Epidermal melanocyte (primary cell): ENCODE measurements at regions not wholly inside any gene's neighbourhood (a gene's known extent, or its start where the extent isn't known, plus 50 kb on each side); places are given as distances from the start of the nearest gene placed in this dataset.

Experiments used
- DNase-seq: peaks from one replicate; pipeline ENCODE4 v3.0.0; 2011; ENCODE audit warnings: low spot score; ENCODE audit not compliant: insufficient read length

- no peak for DNase-seq
These were observed 277.6 kb upstream of the NCAM2 start for GRCh38 chr21:20720623-20721022.

- DNase-seq: no peak
These were observed 277.1 kb upstream of the NCAM2 start for GRCh38 chr21:20721151-20721550.

GRCh38 chr21:20728691-20729090 lies 269.5 kb upstream of the NCAM2 start:
- no peak for DNase-seq

- no peak for DNase-seq
These were observed 268.8 kb upstream of the NCAM2 start for GRCh38 chr21:20729376-20729775.

GRCh38 chr21:20730441-20730840 lies 267.8 kb upstream of the NCAM2 start:
- DNase-seq: no peak

- DNase-seq: no peak
These were observed 263.0 kb upstream of the NCAM2 start for GRCh38 chr21:20735257-20735656.

GRCh38 chr21:20737227-20737913 lies 260.8 kb upstream of the NCAM2 start:
- DNase-seq: no peak

- DNase-seq: no peak
These were observed 258.8 kb upstream of the NCAM2 start for GRCh38 chr21:20739421-20739820.

- no peak for DNase-seq
These were observed 256.8 kb upstream of the NCAM2 start for GRCh38 chr21:20741445-20741844.

GRCh38 chr21:20760221-20760620 lies 238.0 kb upstream of the NCAM2 start:
- no peak for DNase-seq

GRCh38 chr21:20774737-20775136 lies 223.5 kb upstream of the NCAM2 start:
- no peak for DNase-seq

- DNase-seq: no peak
These were observed 218.9 kb upstream of the NCAM2 start for GRCh38 chr21:20779321-20779720.

GRCh38 chr21:20783611-20784010 lies 214.6 kb upstream of the NCAM2 start:
- no peak for DNase-seq

- DNase-seq: no peak
These were observed 208.3 kb upstream of the NCAM2 start for GRCh38 chr21:20789729-20790500.

GRCh38 chr21:20800106-20800505 lies 198.1 kb upstream of the NCAM2 start:
- no peak for DNase-seq

- no peak for DNase-seq
These were observed 196.0 kb upstream of the NCAM2 start for GRCh38 chr21:20802201-20802600.

- DNase-seq: no peak
These were observed 195.5 kb upstream of the NCAM2 start for GRCh38 chr21:20802631-20803260.

GRCh38 chr21:20811702-20812101 lies 186.5 kb upstream of the NCAM2 start:
- DNase-seq: no peak

GRCh38 chr21:20814090-20814489 lies 184.1 kb upstream of the NCAM2 start:
- no peak for DNase-seq

- no peak for DNase-seq
These were observed 175.5 kb upstream of the NCAM2 start for GRCh38 chr21:20822666-20823065.

GRCh38 chr21:20852866-20853265 lies 145.3 kb upstream of the NCAM2 start:
- no peak for DNase-seq

GRCh38 chr21:20856926-20857325 lies 141.3 kb upstream of the NCAM2 start:
- no peak for DNase-seq

- no peak for DNase-seq
These were observed 124.0 kb upstream of the NCAM2 start for GRCh38 chr21:20874202-20874601.
